SIG-M5 treated with dmso at 0.1 percent for 504 hours (cell line): ENCODE measurements at regions not wholly inside any gene's neighbourhood (a gene's known extent, or its start where the extent isn't known, plus 50 kb on each side); places are given as distances from the start of the nearest gene placed in this dataset.

Experiments
- DNase-seq: peaks from one replicate; lab custom pipeline; 2025; ENCODE audit not compliant: unreplicated experiment; lab: John Stamatoyannopoulos, UW

DNA sequence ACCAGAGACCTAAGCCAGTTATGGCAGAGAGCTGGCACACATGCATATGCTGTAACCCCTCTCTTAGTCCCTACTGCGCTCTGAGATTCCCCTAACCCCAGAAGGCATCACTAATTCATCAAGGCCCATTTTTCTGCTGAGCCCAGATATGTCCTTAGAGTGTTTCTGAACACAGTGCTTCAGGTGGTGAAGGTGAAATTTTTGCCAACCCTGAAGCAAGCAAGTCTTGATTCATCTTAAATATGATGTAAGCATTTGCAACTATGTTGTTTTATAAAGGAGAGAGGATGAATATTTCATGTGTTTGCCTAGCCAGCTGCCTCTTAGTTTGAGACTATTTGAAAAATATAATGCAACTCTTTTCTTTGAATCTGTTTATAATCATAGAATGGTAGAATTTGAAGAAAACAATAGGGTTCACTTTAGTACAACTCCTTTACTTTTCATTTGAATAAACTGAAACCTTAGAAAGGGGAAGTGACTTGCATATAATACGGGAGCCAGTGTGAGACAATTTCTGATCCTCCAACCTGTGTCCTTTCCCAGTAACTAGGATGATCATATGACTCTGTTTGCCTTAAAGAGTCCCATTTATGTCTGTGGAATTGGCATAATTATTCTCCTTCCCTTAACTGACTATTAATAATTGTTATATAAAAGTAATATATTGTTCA lies 194.3 kb upstream of the MTNR1B start:
- no peak for DNase-seq

DNA sequence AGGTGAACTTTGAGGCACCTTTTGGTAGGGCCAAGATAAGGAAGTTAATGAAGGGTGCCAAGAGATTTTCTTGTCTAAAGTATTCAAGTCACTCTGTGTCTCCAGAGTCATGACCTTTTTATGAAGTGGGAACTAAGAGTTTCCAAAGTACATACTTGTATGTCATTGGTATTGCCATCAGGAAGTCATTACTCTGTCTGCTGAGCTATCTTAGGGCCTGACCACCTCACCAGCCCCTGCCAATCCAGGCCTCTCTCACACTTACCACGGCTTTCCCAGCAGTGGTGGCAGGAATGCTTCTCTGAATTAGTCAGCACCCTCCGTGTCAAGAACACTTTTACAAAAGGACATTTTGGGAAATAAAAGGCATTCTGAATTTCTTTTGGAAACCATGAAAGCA lies 192.8 kb upstream of the MTNR1B start:
- DNase-seq, result no peak

DNA sequence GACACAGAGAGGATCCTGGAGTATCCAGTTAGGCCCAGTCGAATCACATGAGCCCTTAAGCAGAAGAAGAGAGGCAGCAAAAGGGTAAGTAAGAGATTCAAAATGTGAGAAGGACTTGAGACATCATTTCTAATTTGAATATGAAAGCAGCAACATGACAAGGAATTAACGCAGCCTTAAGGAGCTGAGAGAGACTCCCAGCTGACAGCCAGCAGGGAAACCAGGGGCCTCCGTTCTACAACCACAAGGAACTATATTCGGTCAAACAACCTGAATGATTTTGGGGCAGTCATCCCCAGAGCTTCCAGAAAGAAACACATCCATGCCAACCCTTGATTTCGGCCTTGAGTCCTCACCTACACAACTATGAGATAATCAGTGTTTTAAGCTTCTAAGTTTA lies 189.7 kb upstream of the MTNR1B start:
- no peak for DNase-seq

DNA sequence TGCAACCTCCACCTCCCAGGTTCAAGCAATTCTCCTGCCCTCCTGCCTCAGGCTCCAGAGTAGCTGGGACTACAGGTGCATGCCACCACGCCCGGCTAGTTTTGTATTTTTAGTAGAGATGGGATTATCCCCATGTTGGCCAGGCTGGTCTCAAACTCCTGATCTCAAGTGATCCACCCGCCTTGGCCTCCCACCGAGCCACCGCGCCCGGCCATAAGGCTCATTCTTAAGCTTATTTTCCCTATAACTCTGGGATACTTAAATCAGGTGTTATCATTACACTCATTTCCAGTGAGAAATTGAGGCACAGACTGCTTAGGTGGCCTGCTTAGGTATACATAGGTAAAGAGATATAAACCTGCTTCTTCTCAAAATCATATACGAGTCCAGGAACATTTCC lies 188.3 kb upstream of the MTNR1B start:
- no peak for DNase-seq

DNA sequence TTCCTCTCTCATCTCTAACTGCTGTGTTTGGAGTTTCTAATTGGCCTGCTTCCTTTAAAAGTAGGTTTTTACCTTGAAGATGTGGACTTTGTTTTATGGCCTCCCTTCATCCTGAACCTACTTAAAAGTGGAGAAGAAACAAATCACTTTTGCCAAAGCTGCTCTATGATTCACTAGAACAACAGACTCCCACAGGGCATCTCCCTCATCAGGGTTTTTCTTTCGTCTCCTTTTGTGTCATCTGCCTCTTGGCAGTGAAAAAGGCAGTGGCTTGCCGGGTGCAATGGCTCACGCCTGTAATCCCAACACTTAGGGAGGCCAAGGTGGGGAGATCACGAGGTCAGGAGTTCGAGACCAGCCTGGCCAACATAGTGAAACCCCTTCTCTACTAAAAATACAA lies 186.6 kb upstream of the MTNR1B start:
- no peak for DNase-seq

DNA sequence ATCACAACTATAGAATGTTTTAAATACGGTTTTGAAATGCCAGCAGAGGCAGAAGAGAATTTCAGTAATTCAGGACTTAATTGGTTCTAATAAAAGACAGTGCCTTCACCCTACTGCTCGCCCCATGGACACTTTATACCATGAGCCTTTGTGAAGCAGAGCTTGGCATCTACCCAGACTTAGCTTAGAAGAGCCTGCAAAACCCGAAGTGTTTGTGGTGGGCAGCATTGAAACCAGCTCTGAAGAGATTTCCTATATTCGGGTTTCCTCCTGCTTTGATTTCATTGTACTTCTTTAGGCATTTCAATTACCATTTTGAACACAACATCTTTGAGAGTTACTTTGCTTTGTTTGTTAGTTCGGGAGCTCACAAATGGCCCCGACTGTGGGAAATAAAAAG lies 185.1 kb upstream of the MTNR1B start:
- no peak for DNase-seq

DNA sequence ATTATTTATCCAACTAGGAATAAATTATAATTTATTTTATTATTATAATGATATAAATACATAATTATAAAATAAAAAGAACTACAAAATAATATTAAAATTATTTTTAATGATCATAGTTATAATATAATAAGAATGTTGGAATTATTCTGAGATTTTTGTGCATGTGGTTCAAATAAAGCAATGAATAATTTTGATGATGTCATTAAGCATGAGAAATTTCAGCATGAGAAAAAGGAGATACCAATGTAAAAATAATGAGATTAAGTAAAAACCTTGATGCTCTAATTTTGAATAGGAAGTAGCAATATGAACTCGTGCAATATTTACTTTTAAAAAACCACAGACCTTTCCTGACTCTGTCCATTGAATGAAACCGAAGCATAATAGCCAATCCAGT lies 181.8 kb upstream of the MTNR1B start:
- DNase-seq, result no peak

DNA sequence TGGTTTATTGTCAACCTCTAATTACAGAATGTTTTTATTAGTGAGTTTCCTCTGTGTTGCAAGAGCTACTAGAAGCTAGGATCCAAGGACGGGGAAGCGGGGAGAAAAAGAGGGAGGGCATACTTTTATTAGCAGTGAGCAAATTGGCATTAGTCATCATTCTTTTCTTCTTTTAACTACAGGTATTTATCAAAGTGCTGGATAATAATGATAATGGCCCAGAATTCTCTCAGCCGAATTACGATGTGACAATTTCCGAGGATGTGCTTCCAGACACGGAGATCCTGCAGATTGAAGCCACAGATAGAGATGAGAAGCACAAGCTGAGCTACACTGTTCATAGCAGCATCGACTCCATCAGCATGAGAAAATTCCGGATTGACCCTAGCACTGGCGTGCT lies 179.7 kb upstream of the MTNR1B start:
- DNase-seq, result no peak

DNA sequence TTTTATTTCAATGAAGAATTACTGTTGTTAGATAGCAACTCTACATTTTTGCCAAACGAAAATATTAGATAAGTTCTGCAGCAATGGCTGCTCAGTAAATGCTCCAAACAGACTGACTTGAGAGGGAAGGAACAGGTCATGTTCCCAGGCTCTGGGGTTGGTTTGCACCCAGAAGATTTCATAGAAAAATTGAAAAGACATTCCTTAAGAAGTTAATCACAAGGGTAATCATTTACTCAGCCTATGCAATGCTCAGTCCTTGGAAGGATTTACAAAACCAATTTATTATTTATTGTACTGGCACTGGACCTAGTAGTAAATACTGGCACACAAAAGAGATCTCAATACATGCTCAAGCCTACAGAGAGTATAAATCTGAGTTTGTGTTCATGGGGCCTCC lies 179.1 kb upstream of the MTNR1B start:
- no peak for DNase-seq

DNA sequence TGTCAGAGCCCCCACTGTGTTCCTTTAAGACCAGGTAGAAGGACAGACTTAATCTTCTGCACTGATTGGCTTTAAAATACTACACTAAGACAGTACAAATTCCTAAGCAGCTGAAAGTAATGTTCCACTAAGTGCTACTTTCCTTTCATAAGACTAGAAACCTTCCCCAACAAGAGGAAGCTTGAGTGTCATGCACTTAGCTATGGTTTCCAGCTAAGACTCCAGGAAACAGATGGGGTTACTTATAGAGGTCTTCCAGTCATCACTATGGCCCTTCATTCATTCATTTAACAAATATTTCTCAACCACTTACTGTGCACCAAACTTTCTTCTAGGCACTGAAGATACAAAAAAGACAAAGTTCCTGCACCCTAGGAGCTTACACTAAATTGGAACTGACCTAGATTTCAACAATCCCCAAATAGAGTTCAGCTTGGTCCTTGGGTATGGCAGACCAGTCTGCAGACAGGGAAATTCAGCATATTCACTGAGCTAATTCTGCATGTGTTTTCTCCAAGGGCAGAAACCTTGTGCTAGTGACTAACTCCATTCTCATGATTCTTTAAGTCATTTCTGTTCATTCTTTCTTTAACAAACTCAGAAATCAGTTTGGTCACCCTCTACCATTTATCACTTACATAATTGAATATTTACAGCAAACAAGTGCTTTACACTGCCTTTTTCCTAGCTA lies 178.4 kb upstream of the MTNR1B start:
- DNase-seq, result no peak

DNA sequence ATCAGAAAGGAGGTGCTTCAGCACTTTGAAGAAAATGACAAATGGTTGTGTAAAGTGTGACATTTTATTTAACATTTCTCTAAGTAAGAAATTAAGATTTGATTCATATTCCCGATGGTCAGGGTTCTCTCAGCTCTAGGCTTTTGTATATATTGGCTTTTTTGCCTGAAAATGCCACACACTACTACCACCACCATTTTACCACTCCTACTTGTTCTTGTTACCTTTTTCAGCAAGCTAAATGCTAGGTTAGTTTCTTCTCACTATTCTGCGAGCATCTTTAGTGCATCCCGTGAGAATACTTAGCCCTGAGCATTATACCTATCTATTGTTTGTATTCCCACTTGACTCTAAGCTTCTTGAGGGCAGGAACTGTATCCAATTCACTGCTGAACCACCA lies 177.6 kb upstream of the MTNR1B start:
- DNase-seq, result no peak

DNA sequence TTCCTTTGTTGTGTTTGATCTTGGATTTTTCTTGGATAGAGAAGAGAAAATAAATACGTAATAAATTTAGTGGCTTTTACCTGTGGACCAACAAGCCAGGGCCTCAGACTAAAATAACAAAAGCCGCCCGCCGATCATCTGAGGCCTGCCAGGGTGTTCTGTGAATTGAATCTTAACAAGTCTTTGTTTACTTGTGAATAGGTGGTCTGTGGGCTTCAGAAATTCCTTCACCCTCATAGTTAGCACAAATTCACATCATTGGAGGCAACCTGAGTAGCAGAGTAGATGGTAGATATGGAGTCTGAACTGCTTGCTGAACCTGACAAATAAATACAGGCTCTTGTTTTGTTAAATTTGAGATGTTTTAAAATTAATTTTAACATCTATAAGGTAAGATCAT lies 176.3 kb upstream of the MTNR1B start:
- no peak for DNase-seq

DNA sequence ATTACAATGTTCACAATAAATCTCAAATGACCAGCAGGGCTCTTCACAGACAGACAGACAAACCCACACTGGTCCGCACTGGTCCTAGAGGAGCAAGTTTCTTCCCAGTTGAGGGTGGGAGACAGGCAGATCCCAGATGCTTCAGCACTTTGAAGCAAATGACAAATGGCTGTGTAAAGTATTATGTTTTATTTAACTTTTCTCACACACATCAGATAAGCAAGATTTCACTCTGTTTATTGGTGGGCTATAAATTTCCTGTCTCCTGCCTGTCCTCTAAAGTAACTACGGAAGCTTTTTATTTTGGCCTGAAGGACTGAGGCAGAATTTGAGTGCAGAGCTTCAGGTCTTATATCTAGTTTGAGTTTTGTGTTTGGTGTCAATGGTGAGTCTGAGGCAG lies 174.7 kb upstream of the MTNR1B start:
- DNase-seq, result no peak

DNA sequence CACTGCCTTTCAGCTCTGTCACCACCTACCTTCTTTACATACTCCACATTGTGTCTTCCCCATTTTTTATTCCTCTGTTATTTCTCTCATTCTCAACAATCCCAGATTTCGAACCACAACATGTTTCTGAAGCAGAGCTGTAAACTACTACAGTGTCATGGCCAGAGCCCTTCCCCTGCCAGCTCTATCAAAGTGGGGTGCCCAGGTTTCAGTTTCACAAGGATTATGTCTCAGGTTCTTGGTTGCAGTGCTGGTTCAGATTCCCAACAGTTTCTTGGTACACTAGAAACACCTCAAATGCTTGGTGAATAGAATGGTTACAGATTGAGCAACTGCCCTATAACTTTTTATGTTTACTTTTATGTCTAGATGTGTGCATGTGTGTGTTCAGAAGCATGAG lies 172.7 kb upstream of the MTNR1B start:
- no peak for DNase-seq

DNA sequence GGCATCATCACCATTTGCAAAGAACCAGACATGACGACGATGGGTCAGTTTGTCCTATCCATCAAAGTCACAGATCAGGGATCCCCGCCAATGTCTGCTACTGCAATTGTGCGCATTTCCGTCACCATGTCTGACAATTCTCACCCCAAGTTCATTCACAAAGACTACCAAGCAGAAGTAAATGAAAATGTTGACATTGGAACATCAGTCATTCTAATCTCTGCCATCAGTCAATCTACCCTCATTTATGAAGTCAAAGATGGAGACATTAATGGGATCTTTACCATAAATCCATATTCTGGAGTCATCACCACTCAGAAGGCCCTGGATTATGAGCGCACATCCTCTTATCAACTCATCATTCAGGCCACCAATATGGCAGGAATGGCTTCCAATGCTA lies 171.6 kb upstream of the MTNR1B start:
- DNase-seq, result no peak

DNA sequence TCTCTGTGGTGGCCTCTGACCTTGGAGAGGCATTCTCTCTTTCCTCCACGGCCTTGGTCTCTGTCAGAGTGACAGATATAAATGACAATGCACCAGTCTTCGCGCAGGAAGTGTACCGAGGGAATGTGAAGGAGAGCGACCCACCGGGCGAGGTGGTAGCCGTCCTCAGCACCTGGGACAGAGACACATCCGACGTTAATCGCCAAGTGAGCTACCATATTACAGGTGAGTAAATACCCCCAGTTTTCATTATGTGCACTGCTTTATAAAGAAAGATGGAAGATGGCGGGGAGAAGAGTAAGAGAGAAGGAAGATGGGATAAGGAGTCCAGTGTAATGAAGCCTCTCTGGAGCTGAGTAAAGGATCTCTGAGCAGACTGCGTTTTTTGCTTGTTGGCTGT lies 167.8 kb upstream of the MTNR1B start:
- no peak for DNase-seq

DNA sequence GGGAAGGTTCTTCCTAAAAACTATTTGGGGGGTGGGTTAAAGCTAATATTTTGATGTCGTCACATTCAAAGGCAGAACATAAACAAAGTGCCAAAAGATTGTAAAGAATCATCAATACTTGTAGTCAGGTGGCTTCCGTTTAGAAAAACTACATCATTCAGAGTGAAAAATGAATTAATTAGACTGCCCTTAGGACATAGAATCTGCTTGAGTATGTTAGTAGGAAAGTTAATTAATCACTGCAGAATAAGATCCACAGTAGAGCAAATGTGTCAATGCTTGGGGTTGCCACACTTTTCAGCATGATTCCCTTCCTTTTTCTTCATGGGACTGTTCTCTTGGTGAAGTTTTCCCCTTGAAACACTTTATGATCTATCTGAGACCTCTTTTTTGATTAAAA lies 166.8 kb upstream of the MTNR1B start:
- DNase-seq, result no peak

DNA sequence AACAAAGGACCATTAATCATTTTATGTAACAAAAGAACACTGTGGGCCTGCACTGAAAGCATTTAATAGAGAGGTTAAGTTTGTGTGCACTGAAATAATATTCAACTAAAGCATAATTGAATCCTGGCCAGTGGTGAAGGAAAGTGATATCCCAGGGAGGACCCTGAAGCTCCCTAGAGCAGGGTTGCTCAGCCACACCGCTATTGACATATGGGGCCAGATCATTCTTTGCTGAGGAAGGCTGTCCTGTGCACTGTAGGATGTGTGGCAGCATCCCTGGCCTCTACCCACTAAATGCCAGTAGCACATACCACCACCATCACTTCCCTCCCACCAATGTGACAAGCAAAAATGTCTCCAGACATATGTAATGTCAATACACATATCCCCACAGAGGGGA lies 166.1 kb upstream of the MTNR1B start:
- no peak for DNase-seq

DNA sequence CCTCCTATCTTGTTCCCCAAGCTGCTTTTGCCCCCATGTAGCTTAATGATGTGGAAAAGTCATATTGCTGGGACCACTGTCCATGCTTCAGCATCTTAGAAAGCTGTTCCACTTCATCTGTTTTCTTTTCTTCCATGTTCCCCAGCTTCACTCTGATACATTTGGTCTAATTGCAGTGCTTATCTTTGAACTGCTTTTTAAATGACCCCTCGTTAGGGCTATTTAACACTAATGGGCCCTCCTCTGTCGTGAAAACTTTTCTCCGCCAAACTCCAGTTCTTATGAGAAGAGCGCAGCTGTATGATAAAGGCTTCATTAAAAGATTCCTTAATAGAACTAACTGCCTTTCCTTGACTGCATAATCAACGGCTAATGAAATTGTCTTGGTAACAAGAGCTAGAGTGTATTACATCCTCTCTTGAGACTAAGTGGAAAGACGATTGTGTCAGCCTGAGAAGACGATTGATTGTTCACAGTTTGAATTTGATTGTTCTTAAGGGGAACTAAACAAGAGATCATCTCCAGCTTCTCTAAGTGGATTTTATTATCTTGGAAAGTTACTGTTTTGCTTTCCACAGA lies 165.0 kb upstream of the MTNR1B start:
- DNase-seq, result no peak

DNA sequence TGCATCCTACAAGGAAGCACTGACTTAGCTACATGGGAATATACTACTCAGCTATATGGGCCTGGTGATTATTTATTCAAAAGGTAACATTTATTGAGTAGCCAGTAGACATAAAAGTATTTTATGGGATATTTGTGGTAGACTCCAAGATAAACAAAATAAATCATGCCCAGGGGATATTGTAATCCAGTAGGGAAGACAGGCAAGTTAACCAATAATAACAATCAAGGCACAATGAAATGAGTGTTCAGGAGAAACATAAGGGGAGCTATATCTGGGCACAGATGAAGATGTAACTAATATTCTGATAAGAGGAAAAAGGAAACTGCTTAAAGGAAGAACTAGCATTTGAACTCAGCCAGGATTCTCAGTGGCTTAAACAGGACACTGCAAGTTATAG lies 161.4 kb upstream of the MTNR1B start:
- no peak for DNase-seq

DNA sequence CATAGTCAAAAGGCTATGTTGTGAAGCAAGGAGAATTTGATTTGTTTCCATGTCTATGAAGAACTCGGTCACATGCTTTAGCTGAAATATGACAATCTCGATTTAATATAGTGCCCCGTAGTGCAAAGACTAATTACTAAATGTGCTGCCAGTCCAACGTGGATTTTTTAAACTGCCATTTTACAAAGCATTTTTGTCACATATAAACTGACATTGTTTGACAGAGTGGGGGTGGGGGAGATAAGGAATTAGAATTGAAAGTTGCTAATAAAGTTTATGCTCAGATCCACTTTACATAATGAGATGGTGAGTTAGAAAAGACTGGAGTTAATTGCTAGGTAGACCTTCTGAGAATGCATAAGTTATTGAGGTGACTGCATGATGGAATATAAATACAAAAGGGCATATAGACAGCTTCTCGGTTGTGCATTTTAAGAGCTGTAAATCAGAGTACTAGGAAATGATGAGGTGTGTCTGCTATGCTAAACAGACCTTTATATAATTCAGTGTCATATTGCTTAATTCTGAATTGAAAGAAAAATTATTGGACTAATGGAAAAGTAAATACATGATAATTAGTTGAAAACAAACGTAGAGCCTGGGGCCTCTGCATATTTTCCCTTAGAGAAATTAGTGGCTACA lies 158.9 kb upstream of the MTNR1B start:
- DNase-seq, result no peak

DNA sequence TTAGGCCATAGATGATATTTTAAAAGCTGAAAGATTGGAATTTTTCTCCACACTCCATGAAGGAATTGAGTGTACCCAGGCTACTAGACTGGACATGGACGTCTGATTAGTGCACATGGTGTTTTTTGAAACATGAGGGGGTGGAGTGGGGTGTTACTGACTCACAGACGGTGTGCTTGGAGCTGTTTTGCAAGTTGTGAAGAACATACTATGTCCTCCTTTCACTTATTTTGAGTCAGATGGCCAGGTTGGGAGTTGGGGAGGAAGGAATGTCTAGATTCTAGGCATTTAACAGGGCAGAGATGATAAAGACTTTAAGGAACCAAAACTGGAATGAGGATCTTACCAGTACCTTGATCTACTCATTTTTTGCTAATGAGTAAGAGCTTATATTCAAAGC lies 158.1 kb upstream of the MTNR1B start:
- DNase-seq, result no peak
